ENCODE measurements at regions not wholly inside any gene's neighbourhood (a gene's known extent, or its start where the extent isn't known, plus 50 kb on each side); places are given as distances from the start of the nearest gene placed in this dataset.

DNA sequence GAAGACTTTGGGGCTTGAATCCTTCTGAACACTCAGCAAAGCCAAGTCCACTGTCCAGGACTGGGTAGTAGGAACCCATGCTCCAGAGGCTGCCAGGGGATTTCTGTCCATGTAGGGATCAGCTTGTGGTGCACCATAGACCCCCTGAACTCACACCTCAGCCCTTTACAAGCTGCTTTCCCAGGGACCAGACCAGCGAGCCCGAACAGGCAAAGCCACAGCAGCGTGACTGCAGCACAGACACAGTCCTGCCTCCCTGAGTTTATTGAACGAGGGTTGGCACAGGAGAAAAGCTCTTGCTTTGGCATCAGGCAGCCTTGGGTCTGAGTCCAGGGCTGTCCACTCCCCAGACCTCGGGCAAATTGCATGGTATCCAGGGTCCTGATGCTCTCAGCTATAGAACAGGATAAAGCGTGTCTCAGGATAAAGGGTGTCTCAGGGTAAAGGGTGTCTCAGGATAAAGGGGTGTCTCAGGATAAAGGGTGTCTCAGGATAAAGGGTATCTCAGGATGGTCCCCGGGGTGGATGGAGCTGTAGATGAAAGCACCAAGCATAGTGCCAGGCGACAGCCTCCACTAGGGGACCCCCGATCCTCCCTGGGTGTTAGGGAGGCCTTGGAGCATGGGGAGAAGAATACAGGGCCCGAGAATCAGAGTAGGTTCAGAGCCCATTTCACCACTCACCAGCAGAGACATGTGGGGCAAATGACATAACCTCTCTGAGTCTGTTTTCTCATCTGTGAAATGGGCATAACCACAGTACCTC is 648.8 kb downstream of the NPHP4 start:
- no peak for DNase-seq (ENCODE audit: low read depth)

GRCh38 chr1:5342830-5343229 is 649.4 kb downstream of the NPHP4 start:
- DNase-seq (ENCODE audit: low read depth), result no peak

- no peak for DNase-seq (ENCODE audit: low read depth)
Observed at GRCh38 chr1:5342172-5342571, 650.1 kb downstream of the NPHP4 start.

DNA sequence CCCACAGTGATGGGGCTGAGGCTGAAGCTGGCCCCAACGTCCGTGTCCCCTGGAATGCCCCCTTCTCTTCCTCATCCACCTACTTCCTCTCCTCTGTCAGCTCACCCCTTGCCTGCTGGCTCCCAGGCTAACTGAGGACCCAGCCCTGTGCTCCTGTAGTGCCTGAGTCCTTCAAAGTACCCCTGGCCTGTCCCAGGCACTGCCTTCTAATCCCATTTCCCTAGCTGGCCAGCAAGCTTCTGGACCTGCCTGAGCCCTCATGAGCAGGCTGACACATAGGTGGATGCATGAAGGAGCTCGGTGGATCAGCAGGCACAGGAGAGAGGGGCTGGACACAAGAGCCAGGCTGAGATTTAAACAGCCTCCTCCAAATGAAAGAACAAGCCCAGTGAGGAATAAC is 650.8 kb downstream of the NPHP4 start:
- DNase-seq (ENCODE audit: low read depth), result no peak

DNA sequence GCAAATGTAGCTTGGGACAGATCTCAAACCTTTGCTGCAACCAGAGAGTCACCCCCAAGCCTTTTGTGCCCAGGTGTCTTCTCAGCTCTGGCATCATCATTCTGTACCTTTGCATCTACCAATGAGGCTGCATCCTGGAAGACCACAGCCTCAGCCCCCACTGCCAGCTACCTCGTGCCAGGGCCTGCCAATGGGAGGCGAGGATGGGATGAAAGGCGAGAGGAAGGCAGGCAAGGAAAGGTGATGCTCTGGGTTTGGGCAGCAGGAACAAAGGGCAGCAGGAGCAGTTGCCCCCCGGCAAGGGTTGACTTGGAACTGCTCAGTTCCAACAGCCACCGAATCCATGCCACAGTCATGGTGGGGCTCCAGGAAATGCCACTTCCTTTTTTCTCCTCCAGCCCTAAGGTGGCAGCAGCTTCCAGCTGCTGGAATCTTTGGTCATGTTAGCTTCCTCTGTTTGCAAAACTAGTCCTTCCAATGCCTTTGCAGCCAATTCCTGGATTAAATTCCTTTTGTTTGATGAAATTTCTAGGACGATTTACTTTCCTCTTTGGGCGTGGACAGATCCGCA is 651.6 kb downstream of the NPHP4 start:
- no peak for DNase-seq (ENCODE audit: low read depth)

GRCh38 chr1:5338466-5338865 is 653.8 kb downstream of the NPHP4 start:
- DNase-seq (ENCODE audit: low read depth), result no peak

- no peak for DNase-seq (ENCODE audit: low read depth)
Observed at GRCh38 chr1:5333291-5333690, 658.9 kb downstream of the NPHP4 start.

- no peak for DNase-seq (ENCODE audit: low read depth)
Observed at GRCh38 chr1:5331101-5331500, 661.1 kb downstream of the NPHP4 start.

- DNase-seq (ENCODE audit: low read depth), result no peak
Observed at GRCh38 chr1:5329068-5329739, 663.0 kb downstream of the NPHP4 start.

DNA sequence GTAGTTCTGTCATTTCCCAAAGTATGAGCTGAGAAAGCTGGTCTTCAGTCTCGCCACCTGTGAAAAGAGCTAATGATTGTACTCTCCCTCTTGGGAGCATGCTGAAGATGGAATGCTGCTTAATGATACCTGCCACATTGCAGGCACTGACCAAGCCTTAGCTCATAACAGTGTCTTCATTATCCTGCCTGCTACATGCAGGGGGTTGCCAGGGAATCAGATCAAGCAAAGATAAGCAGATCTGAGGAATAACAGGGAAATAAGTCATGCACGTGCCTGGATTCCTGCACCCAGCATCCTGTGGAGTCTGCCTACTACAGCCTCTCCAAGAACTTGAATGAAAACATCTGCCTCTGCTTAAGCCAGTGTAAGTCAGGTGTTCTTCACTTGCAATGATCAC is 667.3 kb downstream of the NPHP4 start:
- DNase-seq (ENCODE audit: low read depth), result no peak

GRCh38 chr1:5318143-5318816 is 663.9 kb downstream of the AJAP1 start:
- no peak for DNase-seq (ENCODE audit: low read depth)

- no peak for DNase-seq (ENCODE audit: low read depth)
Observed at GRCh38 chr1:5317391-5317790, 663.0 kb downstream of the AJAP1 start.

DNA sequence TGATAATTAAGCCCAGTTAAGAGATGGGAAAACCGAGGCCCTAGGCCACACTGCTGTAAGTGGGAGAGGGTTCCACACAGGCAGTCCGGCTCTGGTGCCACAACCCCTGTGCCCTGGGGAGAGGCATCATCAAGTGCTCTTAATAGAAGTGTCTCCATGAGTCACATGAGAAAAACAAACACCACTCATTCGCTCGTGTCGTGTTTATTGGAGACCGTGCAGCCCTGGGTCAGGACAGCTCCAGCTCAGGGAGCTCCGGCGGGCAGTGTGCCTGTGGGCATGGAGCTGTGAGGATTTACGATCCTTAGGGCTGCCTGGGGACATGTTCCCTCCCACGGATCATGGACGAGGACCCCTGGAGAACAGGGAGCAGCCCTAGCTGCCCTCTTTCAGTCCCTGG is 658.5 kb downstream of the AJAP1 start:
- no peak for DNase-seq (ENCODE audit: low read depth)

GRCh38 chr1:5312293-5312674 is 657.9 kb downstream of the AJAP1 start:
- DNase-seq (ENCODE audit: low read depth), result no peak

DNA sequence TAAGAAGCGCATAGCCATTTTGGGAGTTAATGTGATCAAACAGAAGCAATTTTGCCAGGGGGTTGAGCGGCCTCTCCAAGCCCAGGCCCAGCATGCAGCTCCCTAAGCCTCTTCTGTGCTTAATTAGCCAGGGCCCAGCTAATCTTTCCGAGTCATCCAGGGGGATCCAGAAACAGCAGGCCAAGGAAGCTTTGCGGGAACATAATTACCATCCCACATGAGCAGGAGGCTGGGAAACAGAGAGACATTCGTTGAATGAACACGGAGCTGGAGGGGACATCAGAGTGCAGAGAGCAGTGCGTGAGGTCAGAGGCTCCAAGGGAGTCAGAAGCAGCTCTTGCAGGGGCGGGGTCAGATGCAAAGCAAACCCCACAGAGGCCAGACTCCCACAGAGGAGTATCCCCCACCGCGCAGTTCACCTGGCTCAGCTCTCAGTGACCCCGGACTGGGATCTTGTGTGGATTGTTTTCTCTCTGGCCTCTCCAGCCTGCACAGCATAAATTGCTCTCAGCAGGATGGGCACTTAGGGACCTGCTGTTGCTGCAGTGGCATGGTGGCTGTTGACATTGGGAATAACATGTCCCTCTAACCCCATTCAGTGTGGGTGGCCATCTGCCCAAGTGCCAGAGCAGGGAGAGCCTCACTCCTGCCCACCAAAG is 657.4 kb downstream of the AJAP1 start:
- no peak for DNase-seq (ENCODE audit: low read depth)

GRCh38 chr1:5311147-5311546 is 656.7 kb downstream of the AJAP1 start:
- no peak for DNase-seq (ENCODE audit: low read depth)

DNA sequence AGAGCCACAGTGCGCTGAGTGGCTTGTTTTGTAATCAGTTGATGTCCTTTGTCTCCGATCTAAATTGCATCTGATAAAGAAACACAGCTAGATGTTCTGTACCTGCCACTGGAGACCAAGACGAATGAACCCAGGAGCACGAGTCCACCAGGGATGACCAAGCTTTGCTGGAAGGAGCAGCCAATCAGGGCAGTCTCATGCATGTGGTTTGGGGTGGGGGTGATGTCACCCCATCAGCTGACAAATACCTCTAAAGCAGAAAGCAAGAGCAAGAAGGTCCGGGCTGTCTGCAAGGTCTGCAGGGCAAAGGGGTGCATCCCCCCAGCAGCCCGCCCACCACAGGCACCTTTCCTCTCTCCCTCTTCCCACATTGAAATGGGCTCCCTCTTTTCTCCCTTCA is 653.8 kb downstream of the AJAP1 start:
- DNase-seq (ENCODE audit: low read depth), result no peak

GRCh38 chr1:5304702-5305101 is 650.3 kb downstream of the AJAP1 start:
- no peak for DNase-seq (ENCODE audit: low read depth)

DNA sequence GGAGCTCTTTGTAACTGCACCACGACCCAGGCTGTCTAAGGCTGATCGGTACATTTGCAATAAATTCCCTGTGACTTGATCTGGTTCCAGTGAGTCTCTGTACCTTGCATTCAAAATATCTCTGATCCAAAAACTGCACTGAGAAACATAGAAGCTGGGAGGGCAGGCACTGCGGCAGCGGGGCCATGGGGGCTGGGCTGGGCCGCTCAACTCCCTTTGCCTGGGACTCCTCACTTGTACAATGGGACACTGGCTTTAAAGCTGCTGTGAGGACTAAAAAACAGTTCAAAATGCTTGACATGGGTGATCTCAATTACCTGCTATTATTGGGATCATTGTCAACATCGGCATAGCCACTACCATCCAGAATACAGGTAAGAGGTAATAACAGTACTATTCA is 644.0 kb downstream of the AJAP1 start:
- no peak for DNase-seq (ENCODE audit: low read depth)

DNA sequence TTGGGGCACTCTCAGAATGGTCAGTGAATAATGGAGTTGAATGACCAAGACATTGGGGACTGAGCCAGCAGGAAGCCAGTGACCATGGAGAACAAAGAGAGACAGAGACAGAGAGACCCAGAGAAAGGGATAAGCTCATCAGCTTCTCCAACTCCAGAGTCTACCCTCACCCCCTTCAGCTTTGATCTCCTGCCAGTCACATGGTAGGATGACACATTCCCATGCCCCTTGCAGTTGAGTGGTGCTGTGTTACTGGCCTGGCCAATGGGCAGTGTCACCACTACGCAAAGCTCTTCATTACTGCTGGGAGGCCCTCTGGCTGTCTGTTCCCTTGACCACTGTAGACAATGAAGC is 643.5 kb downstream of the AJAP1 start:
- no peak for DNase-seq (ENCODE audit: low read depth)

DNA sequence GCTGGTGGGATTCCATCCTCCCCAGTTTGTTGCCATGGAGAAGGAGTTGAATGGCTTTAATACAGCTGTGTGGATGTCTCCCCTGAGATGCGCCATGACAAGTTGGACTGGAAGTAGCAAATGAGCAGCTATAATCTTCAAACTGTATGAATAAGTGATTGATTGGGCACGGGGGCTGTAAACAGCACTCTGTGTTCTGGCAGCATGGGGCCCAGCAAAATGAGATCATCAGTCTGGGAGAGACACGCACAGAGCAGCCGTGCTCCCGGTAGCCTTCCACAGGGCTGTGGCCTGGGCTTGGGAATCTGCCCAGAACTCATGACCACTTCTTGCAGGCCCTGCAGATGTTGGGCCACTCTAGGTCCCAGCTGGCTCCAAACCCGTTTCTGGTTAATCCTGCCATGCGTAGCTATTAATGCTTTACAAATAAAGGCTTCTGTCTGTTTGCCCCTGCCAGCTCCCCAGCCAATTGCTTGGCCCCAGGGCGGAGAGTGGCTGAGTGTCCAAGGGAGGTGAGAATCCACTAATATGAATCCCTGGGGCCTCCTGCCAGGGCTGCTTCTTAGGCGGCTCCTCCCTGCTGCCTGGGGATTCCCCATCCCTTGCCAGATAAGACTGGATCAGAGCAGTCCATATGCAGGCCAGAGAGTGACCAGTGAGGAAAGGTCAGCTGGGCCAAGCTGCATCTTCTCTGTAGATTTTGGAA is 642.9 kb downstream of the AJAP1 start:
- no peak for DNase-seq (ENCODE audit: low read depth)
